H9 (cell line): ENCODE measurements at regions not wholly inside any gene's neighbourhood (a gene's known extent, or its start where the extent isn't known, plus 50 kb on each side); places are given as distances from the start of the nearest gene placed in this dataset.

Experiments
- DNase-seq: peaks from one replicate; pipeline ENCODE4 v3.0.0-alpha.2; 2017
- H2AFZ ChIP-seq: one replicate; pipeline ENCODE4 v1.6.1; 2013; ENCODE audit warnings: mild to moderate bottlenecking, low read length, control low read depth, moderate library complexity
- H2AK5ac ChIP-seq: 2 replicates; pipeline ENCODE4 v1.6.1; 2013; ENCODE audit warnings: low read length, control low read depth, mixed read lengths; ENCODE audit not compliant: insufficient read length
- H2BK120ac ChIP-seq: one replicate; pipeline ENCODE4 v1.6.1; 2013; ENCODE audit warnings: low read depth, mild to moderate bottlenecking, low read length, control low read depth, inconsistent platforms; ENCODE audit not compliant: poor library complexity, severe bottlenecking
- H2BK12ac ChIP-seq: 2 replicates; pipeline ENCODE4 v1.6.1; 2013; ENCODE audit warnings: low read length, control low read depth, mixed read lengths, low read depth; ENCODE audit not compliant: insufficient read length
- H2BK15ac ChIP-seq: 2 replicates; pipeline ENCODE4 v1.6.1; 2013; ENCODE audit warnings: low read depth, low read length, control low read depth
- H2BK20ac ChIP-seq: one replicate; pipeline ENCODE4 v1.6.1; 2013; ENCODE audit warnings: low read depth, mild to moderate bottlenecking, low read length, control low read depth, inconsistent platforms; ENCODE audit not compliant: poor library complexity, severe bottlenecking
- H2BK5ac ChIP-seq: 2 replicates; pipeline ENCODE4 v1.6.1; 2013; ENCODE audit warnings: low read length, control low read depth, mixed read lengths; ENCODE audit not compliant: insufficient read length
- H3K14ac ChIP-seq: 2 replicates; pipeline ENCODE4 v1.6.1; 2013; ENCODE audit warnings: low read length, control low read depth; ENCODE audit not compliant: insufficient read depth
- H3K18ac ChIP-seq: 2 replicates; pipeline ENCODE4 v1.6.1; 2013; ENCODE audit warnings: low read depth, mild to moderate bottlenecking, mixed read lengths, low read length, control low read depth; ENCODE audit not compliant: insufficient read length
- H3K23ac ChIP-seq: 2 replicates; pipeline ENCODE4 v1.6.1; 2013; ENCODE audit warnings: low read length, control low read depth, mixed read lengths, low read depth; ENCODE audit not compliant: insufficient read length
- H3K23me2 ChIP-seq: 2 replicates; pipeline ENCODE4 v1.6.1; 2013; ENCODE audit warnings: low read depth, mild to moderate bottlenecking, mixed read lengths, low read length, control low read depth; ENCODE audit not compliant: insufficient read length, poor library complexity, severe bottlenecking
- H3K27ac ChIP-seq: 2 replicates; pipeline ENCODE4 v1.5.1; 2013; ENCODE audit warnings: low read length, control low read depth, mixed read lengths, low read depth; ENCODE audit not compliant: insufficient read length
- H3K27me3 ChIP-seq: 2 replicates; pipeline ENCODE4 v1.6.1; 2013; ENCODE audit warnings: low read length, control low read depth, inconsistent platforms; ENCODE audit not compliant: insufficient read depth
- H3K4ac ChIP-seq: 2 replicates; pipeline ENCODE4 v1.6.1; 2013; ENCODE audit warnings: low read depth, mild to moderate bottlenecking, control low read depth, inconsistent platforms, low read length, moderate library complexity
- H3K4me1 ChIP-seq: 2 replicates; pipeline ENCODE4 v1.6.1; 2013; ENCODE audit warnings: low read length, control low read depth, inconsistent platforms; ENCODE audit not compliant: insufficient read depth
- H3K4me2 ChIP-seq: 2 replicates; pipeline ENCODE4 v1.6.1; 2013; ENCODE audit warnings: low read length, control low read depth, mixed read lengths; ENCODE audit not compliant: insufficient read length, insufficient read depth
- H3K56ac ChIP-seq: 2 replicates; pipeline ENCODE4 v1.6.1; 2013; ENCODE audit warnings: low read depth, mild to moderate bottlenecking, mixed read lengths, low read length, control low read depth; ENCODE audit not compliant: insufficient read length
- H3K79me1 ChIP-seq: 2 replicates; pipeline ENCODE4 v1.6.1; 2013; ENCODE audit warnings: low read depth, mild to moderate bottlenecking, moderate library complexity, low read length, control low read depth, inconsistent platforms; ENCODE audit not compliant: insufficient read depth, poor library complexity, severe bottlenecking
- H3K79me2 ChIP-seq: 2 replicates; pipeline ENCODE4 v1.6.1; 2013; ENCODE audit warnings: low read length, control low read depth, inconsistent platforms; ENCODE audit not compliant: insufficient read depth
- H3K9ac ChIP-seq: 2 replicates; pipeline ENCODE4 v1.6.1; 2013; ENCODE audit warnings: low read length, control low read depth, mixed read lengths; ENCODE audit not compliant: insufficient read length; ENCODE audit errors: extremely low read depth
- H3K9me3 ChIP-seq: one replicate; pipeline ENCODE4 v1.6.1; 2013; ENCODE audit warnings: low read depth, low read length, inconsistent platforms; ENCODE audit not compliant: control insufficient read depth
- H3T11ph ChIP-seq: one replicate; pipeline ENCODE4 v1.6.1; 2013; ENCODE audit warnings: mild to moderate bottlenecking, low read length, control low read depth, inconsistent platforms
- H4K20me1 ChIP-seq: one replicate; pipeline ENCODE4 v1.6.1; 2013; ENCODE audit not compliant: control insufficient read depth, insufficient read length, insufficient read depth
- H4K5ac ChIP-seq: 2 replicates; pipeline ENCODE4 v1.6.1; 2013; ENCODE audit warnings: low read depth, mild to moderate bottlenecking, mixed read lengths, low read length, control low read depth; ENCODE audit not compliant: insufficient read length
- H4K8ac ChIP-seq: replicated peaks from 2 replicates; pipeline ENCODE4 v1.6.1; 2013; ENCODE audit warnings: low read length, control low read depth, mixed read lengths, low read depth; ENCODE audit not compliant: insufficient read length
- H4K91ac ChIP-seq: 2 replicates; pipeline ENCODE4 v1.6.1; 2013; ENCODE audit warnings: low read depth, mild to moderate bottlenecking, moderate library complexity, mixed read lengths, low read length, control low read depth; ENCODE audit not compliant: insufficient read length
- H3K27ac Mint-ChIP-seq, 3 experiments: 2 replicates in 2 of 3; 3 replicates in 1 of 3; pipeline ENCODE4 v1.8.0; 2020 to 2021; ENCODE audit warnings: mixed read lengths in 3 of 3, mild to moderate bottlenecking in 1 of 3, moderate library complexity in 1 of 3
- H3K27me3 Mint-ChIP-seq: 2 replicates; pipeline ENCODE4 v1.8.0; 2021; ENCODE audit warnings: low read depth, mild to moderate bottlenecking, moderate library complexity, mixed read lengths
- H3K36me3 Mint-ChIP-seq, 3 experiments: 2 replicates in 2 of 3; 3 replicates in 1 of 3; pipeline ENCODE4 v1.8.0; 2020 to 2021; ENCODE audit warnings: low read depth in 3 of 3, mixed read lengths in 3 of 3; ENCODE audit not compliant: insufficient read depth in 1 of 3
- H3K4me1 Mint-ChIP-seq, 2 experiments: 2 replicates each; pipeline ENCODE4 v1.8.0; 2020; ENCODE audit warnings: mixed read lengths in 2 of 2
- H3K4me3 Mint-ChIP-seq, 2 experiments: 2 replicates in 1 of 2; 3 replicates in 1 of 2; pipeline ENCODE4 v1.8.0; 2020 to 2021; ENCODE audit warnings: mild to moderate bottlenecking in 2 of 2, mixed read lengths in 2 of 2, moderate library complexity in 1 of 2
- H3K9me3 Mint-ChIP-seq, 2 experiments: 2 replicates in 1 of 2; 3 replicates in 1 of 2; pipeline ENCODE4 v1.8.0; 2020; ENCODE audit warnings: mild to moderate bottlenecking in 2 of 2, mixed read lengths in 2 of 2, moderate library complexity in 1 of 2
- CTCF ChIP-seq: fragments of 200-600 bp; sonication (generic); conservative IDR thresholded peaks from 3 replicates; pipeline ENCODE4 v1.8.0; 2021; ENCODE audit warnings: antibody characterized with exemption, mild to moderate bottlenecking
- WGBS: extraction: QIAGEN DNeasy Blood & Tissue Kit; methylation state at CpG from one replicate; pipeline ENCODE4 v1.1.7; 2013; ENCODE audit warnings: missing lambda C conversion rate, low lambda C conversion rate, mixed read lengths; ENCODE audit not compliant: insufficient read length; ENCODE audit errors: extremely low coverage; 5-methylcytosine and 5-hydroxymethylcytosine counted together

DNA sequence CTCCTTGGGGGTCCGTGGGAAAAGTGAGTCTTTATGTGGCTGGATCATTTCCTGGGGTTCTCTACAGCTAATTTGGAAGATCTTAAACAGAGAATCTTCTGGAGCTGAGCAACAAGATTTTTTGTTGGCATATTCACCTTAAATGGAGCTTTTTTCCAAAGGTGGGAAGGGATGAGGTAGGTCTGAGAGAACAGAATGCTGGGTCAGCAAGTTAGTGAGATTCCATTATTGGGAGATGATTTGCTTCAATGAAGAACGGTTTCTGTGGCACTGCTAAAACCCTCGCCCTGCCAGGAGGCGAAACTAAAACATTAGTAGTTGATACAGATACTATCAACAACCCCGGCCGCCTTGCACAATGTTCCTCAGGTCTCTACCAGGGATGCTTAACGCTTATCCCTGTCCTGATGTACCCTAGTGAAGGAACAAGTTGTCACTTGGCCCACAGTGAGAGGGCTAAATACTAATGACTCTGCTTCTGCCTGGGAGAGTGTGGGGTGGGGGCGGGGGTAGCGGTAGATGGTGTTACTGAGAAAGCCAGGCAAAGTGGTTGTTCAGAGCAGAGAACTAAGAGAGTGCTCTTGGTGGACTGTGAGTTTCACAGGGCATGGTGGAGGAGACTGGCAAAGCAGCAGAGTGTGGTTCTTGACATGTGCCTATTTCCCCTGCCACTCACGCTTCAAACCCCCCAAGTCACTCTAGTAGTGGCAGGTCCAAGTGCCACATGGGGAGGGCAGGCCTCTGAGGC, 63.7 kb upstream of the CYP2D6 start:
- Histone ChIP-seq H2BK12ac (no peak overlapping the region), H3K27ac (no peak overlapping the region), H3K4ac (no peak overlapping the region), H3K4me2 (no peak overlapping the region), H3K14ac (no peak overlapping the region), H3K4me1 (peaks cover 2% of the 10 kb centered on the region), H3K79me2 (peaks cover 20% of the 10 kb centered on the region; the same call in 1 of the 2 replicates), H3K23me2 (no peaks in the 10 kb centered on the region), H4K8ac (no peak overlapping the region), H3K79me1 (peaks cover 25% of the 10 kb centered on the region), H2BK15ac (no peak overlapping the region), H4K5ac (no peak overlapping the region), H2BK120ac (no peak overlapping the region), H3K9me3 (no peaks in the 10 kb centered on the region), H4K20me1 (peaks cover 2% of the 10 kb centered on the region), H2AFZ (no peak overlapping the region), H3K56ac (no peak overlapping the region), H4K91ac (no peak overlapping the region), H3K18ac (no peak overlapping the region), H2BK5ac (no peak overlapping the region), H3K27me3 (no peaks in the 10 kb centered on the region), H3K23ac (no peak overlapping the region), H2AK5ac (no peak overlapping the region), H3K9ac (no peak overlapping the region), H3T11ph (no peak overlapping the region), H2BK20ac (no peak overlapping the region)
- Mint-ChIP-seq H3K27ac (peak overlapping the region in 2 of 3 experiments; percentile 70 to 89; a peak in 3 of 7 replicates), H3K4me3 (no peak overlapping the region), H3K9me3 (no peaks in the 10 kb centered on the region), H3K27me3 (no peaks in the 10 kb centered on the region), H3K4me1 (peaks cover 46 to 54% of the 10 kb centered on the region in 2 experiments), H3K36me3 (peaks cover 0 to 5% (median 3%) of the 10 kb centered on the region in 3 experiments; a peak in 4 of 7 replicates)
- DNase-seq = no peak
- no CpG with 5 or more reads among the region's 10 CpGs for WGBS
- TF ChIP-seq CTCF = no peak
